Activated naive CD4-positive, alpha-beta T cell (primary cell): ENCODE measurements at regions not wholly inside any gene's neighbourhood (a gene's known extent, or its start where the extent isn't known, plus 50 kb on each side); places are given as distances from the start of the nearest gene placed in this dataset.
"Not testable (repeated sequence)": the region's sequence is repeated elsewhere in the genome, so short reads cannot be mapped to it uniquely, and the experiment has no call there.

ENCODE experiments used
- DNase-seq, 4 experiments: peaks; one replicate each; lab custom pipeline; 2025; lab: John Stamatoyannopoulos, UW

DNA sequence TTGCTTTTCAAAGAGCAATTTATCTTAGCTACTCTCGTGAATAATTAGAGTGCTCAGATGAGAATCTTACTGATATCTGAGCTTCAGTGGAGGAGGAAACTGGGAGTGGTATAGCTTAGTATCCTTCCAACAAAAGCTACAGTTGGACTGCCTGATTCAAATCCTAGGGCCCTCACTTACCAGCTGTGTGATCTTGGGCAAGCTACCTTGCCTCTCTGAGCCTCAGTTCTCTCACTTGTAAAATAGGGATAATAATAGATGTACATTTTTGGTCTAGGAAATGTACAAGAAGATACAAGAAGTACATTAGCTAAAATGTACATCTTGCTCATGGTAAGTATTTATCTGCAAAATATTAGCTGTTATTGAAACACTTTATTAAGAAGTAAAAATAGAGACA, 502.0 kb downstream of the HAPSTR1 start:
- DNase-seq, result no peak

DNA sequence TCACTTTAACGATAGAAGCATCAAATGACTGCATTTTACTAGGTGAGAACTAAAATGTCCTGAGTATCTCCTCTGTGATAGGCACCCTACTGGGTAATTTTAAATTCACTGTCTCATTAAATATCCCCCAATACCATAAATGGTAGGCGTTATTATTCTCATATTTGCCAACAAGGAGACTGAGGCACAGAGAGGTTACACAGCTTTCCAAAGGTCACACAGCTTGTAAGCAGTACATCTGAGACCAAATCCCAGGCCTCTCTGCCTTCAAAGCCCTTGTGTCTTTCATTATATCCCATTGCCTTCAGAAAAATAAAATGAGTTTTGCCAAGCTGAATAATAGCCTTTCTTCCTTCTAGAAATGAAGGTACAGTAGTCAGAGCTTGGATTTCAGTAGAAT, 502.6 kb downstream of the HAPSTR1 start:
- no peak for DNase-seq

- DNase-seq, result no peak
Measured at GRCh38 chr16:9594946-9595345, 503.5 kb downstream of the HAPSTR1 start.

DNA sequence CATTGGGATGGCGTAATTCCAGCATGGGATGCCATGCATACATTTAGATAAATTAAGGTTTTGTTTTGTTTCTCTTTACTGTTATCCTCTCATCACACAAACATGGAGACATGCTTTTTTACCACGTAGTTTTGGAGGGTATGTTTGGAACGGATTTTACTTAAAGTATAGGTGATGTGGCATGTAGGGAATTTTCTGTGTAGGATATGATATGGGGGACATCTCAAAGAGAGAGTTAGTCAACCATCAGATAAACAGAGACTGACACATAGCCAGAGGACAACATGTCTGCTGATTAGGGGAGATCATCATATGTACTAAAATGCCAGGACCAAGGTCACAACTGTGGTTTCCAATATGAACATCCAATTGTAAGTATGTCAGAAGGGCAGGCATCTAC, 503.9 kb downstream of the HAPSTR1 start:
- DNase-seq, result no peak

- DNase-seq, result no peak
Measured at GRCh38 chr16:9596788-9597187, 505.3 kb downstream of the HAPSTR1 start.

- no peak for DNase-seq
Measured at GRCh38 chr16:9597967-9598730, 506.7 kb downstream of the HAPSTR1 start.

GRCh38 chr16:9598731-9599083, 507.3 kb downstream of the HAPSTR1 start:
- DNase-seq, result no peak

GRCh38 chr16:9599415-9600120, 508.1 kb downstream of the HAPSTR1 start:
- DNase-seq, result no peak

- DNase-seq, result no peak
Measured at GRCh38 chr16:9602189-9602588, 510.7 kb downstream of the HAPSTR1 start.

GRCh38 chr16:9603316-9603715, 511.9 kb downstream of the HAPSTR1 start:
- no peak for DNase-seq

- no peak for DNase-seq
Measured at GRCh38 chr16:9607515-9608230, 516.2 kb downstream of the HAPSTR1 start.

DNA sequence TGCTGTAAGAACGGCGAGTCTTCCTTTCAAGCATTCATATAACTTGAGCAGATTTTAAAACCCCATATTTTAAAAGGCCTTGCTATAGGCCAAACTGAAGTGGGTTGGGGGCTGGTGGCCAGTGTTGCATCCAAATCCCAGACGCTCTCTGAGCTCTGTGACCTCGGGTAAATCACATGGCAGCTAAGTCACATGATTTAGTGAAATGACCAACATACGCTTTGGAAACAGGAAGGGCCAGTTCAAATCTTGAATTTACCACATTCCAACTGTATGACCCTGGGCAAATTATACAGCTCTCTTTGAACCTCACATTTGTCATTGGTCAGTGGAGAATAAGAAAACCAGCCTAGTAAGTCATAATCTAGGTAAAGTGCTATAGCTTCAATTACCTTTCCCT, 519.3 kb downstream of the HAPSTR1 start:
- no peak for DNase-seq

DNA sequence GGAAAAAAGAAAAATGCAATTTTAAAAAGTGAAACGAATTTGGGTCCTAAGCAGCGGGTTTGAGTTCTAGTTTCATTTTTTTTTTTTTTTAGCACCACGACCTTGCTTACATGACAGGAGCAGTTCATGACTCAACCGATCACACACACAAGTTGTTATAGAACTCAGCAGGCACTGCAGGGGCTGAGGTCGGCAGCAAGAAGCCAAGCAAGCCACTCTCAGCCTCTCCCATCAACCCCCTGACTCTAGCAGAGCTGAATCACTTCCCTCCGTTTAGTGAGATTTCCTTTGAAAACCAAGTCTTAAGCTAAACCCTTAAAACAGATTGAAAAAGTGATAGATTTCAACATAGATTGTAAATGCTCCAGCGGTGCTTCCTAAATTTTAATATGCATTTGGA, 520.8 kb downstream of the HAPSTR1 start:
- no peak for DNase-seq

DNA sequence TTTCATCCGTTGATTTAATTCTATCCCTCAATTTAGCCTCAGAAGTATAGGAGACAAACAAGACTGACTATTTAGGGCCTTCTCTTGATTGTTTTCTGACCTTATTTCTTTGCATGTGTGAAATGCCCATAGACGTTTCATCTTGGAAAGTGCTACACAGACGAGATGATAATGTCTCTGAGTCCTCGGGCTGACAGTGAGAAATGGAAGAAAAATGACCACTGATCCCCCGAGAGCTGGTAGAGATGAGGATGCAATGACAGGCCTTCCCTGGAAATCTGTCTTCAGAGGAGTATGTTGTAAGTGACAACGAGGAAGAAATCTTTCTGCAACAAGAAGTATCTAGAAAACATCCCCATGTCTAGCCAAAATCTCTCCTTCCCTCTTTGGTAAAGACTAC, 522.9 kb downstream of the HAPSTR1 start:
- no peak for DNase-seq

DNA sequence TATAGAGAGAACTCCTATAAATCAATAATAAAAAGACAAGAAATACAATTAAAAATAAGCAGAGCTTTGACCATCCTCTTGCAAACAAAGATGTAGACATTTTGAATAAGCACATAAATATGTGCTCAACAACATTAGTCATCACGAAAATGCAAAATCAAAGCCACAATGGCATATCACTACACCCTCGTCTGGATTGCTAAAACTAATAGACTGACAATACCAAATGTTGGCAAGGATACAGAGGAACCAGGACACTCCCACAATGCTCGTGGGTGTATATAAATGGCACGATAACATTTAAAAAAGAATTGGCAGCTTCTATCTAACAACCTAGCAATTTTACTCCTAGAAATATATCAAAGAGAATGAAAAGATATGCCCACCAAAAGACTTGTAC, 530.8 kb downstream of the HAPSTR1 start:
- DNase-seq, result no peak

DNA sequence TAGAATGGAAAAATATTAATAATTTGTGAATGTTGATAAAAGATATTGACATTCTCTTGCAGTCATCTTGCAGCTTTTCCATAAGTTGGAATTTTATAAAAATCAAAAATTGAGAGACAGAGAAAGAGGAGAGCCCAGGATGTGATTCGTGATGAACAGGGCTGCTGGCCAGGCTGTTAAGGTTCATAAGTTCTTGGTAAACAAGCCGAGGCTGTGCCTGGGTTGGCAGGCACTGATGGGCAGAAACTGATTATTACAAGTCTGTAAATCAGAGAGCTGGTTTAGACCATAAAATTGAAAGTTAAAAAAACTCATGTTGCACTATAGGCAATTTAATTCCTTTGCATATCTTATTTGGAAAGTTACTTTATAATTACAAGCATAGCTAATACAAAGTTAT, 533.7 kb downstream of the HAPSTR1 start:
- no peak for DNase-seq

- no peak for DNase-seq
Measured at GRCh38 chr16:9627427-9627826, 536.0 kb downstream of the HAPSTR1 start.

GRCh38 chr16:9630119-9630518, 538.7 kb downstream of the HAPSTR1 start:
- DNase-seq, result no peak

DNA sequence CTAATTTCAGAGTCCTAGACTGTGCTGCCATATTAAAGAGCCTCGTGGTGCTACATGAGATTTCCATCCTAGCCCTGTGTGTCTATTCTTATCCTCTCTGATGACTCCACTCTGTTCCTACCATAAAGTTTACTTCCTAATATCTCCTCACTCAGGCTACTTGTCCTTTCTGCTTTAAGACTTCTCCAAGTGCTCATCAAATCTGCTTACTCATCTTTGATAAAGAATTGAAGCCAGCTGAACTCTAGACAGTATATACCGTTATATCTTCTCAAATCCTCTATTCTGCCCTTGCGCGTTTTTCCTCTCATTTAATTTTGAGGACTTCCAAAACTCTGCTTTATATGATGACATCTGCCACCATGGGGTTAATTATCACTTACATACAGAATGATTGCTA, 539.5 kb downstream of the HAPSTR1 start:
- DNase-seq, result no peak

DNA sequence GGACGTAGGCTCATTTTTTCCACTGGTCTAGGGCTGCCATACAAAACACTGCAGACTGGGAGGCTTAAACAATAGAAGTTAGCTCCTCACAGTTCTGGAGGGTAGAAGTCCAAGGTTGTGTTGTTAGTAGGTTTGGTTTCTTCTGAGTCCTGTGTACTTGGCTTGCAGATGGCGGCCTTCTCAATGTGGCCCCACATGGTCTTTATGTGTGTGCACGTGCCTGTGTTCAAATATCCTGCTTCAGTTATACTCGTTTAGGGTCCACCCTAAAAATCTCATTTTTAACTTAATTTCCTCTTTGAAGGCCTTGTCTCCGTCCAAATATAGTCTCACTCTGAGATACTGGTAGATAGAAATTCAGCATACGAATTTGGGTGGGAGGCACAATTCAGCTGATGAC, 542.4 kb downstream of the HAPSTR1 start:
- DNase-seq, result no peak

DNA sequence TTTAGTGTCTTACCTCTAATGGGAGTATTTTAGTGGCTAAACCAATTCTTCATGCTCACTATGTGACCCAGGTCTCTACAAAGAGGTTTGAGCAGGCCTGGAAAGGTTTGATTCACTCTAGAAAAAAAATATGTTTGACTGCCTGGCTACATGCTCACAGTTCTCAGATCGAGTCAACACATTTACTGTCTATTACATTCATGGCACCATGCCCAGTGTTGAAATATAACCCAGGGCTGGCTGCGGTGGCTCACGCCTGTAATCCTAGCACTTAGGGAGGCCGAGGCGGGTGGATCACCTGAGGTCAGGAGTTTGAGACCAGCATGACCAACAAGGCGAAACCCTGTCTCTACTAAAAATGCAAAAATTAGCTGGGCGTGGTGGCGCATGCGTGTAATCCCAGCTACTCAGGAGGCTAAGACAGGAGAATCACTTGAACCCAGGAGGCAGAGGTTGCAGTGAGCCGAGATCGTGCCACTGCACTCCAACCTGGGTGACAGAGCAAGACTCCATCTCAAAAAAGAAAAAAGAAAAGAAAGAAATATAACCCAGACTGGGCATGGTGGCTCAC, 543.8 kb downstream of the HAPSTR1 start:
- DNase-seq, result not testable (repeated sequence)

DNA sequence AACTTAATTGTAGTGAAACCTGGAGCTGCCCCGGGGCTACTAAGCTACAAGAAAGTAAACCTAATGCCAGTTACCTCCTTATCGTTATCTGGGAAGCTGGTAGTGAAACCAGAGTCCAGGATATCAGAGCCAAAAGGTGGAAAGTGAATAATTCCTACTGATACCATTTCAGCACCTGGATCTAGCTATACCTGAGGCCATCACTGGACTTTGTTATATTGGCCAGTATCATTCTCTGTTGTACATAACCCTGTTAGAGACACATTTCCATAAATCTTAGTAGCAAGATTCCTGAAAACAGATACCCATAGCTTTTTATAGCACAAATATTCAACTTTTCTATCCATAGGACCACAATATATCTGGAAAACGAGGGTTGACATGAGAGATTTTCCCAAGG, 538.0 kb downstream of the GRIN2A start:
- no peak for DNase-seq

GRCh38 chr16:9645911-9646310, 536.3 kb downstream of the GRIN2A start:
- DNase-seq, result no peak
